B cell (primary cell): ENCODE measurements at regions not wholly inside any gene's neighbourhood (a gene's known extent, or its start where the extent isn't known, plus 50 kb on each side); places are given as distances from the start of the nearest gene placed in this dataset.

ENCODE experiments used
- ATAC-seq: fragments of 200-7000 bp; cut with Tn5 transposase; one replicate; pipeline ENCODE4 v1.10.0; 2021; ENCODE audit warnings: low read depth, mild to moderate bottlenecking, moderate number of reproducible peaks, moderate library complexity
- CTCF ChIA-PET: fragments of 350-600 bp; sonication (Branson Sonifier 250); formaldehyde crosslinking; loops from one replicate; lab custom pipeline; 2021; ENCODE audit warnings: antibody characterized with exemption, inconsistent platforms; lab: Charles Lee
- POLR2A ChIA-PET: fragments of 350-600 bp; sonication (Branson Sonifier 250); formaldehyde crosslinking; loops from one replicate; lab custom pipeline; 2021; ENCODE audit warnings: antibody characterized with exemption; lab: Charles Lee
- DNase-seq: peaks from one replicate; pipeline ENCODE4 v3.0.0; 2013
- H2AFZ ChIP-seq: 2 replicates; pipeline ENCODE4 v1.6.1; 2012; ENCODE audit warnings: mild to moderate bottlenecking, low read depth, low read length; ENCODE audit not compliant: insufficient read depth, poor library complexity, severe bottlenecking
- H3K27ac ChIP-seq, 2 donors: 1 replicate in 1 of 2; 2 replicates in 1 of 2; pipeline ENCODE4 v1.5.1; 2012 to 2013; ENCODE audit warnings: low read length in 2 of 2, mild to moderate bottlenecking in 2 of 2, moderate library complexity in 1 of 2
- H3K27me3 ChIP-seq, 4 experiments: fragments of 200-600 bp in 1 of 4; sonication (generic) in 1 of 4; replicated peaks in 1 of 4; 1 replicate in 2 of 4; 2 replicates in 2 of 4; pipeline versions ENCODE4 v1.6.1 to v1.7.0; 2013 to 2016; ENCODE audit warnings: low read length in 3 of 4, mild to moderate bottlenecking in 2 of 4, mixed read lengths in 1 of 4, moderate library complexity in 1 of 4; ENCODE audit not compliant: insufficient read depth in 4 of 4, control insufficient read depth in 3 of 4; ENCODE audit errors: control extremely low read depth in 1 of 4
- H3K36me3 ChIP-seq, 2 experiments: replicated peaks in 1 of 2; 1 replicate in 1 of 2; 2 replicates in 1 of 2; pipeline versions ENCODE4 v1.6.1 to v1.7.1; 2013; ENCODE audit warnings: low read length in 1 of 2; ENCODE audit not compliant: insufficient read depth in 2 of 2, control insufficient read depth in 1 of 2; ENCODE audit errors: control extremely low read depth in 1 of 2, extremely low read depth in 1 of 2
- H3K4me1 ChIP-seq, 2 donors: fragments of 200-600 bp in 1 of 2; sonication (generic) in 1 of 2; 1 replicate in 1 of 2; 2 replicates in 1 of 2; pipeline versions ENCODE4 v1.5.1 to v1.6.1; 2013 to 2017; ENCODE audit warnings: low read length in 2 of 2; ENCODE audit not compliant: control insufficient read depth in 2 of 2, insufficient read depth in 2 of 2
- H3K4me2 ChIP-seq: replicated peaks from 2 replicates; pipeline ENCODE3; 2012; ENCODE audit warnings: mild to moderate bottlenecking, low read depth, low read length; ENCODE audit not compliant: poor library complexity, severe bottlenecking
- H3K4me3 ChIP-seq, 5 experiments: fragments of 200-600 bp in 1 of 5; sonication (generic) in 1 of 5; 1 replicate in 3 of 5; 2 replicates in 2 of 5; pipeline versions ENCODE4 v1.5.1 to v1.7.0; 2011 to 2016; ENCODE audit warnings: low read length in 4 of 5, mild to moderate bottlenecking in 4 of 5, low read depth in 2 of 5, control low read depth in 1 of 5, moderate library complexity in 1 of 5; ENCODE audit not compliant: insufficient read depth in 1 of 5; ENCODE audit errors: control extremely low read depth in 1 of 5, extremely low read depth in 1 of 5
- H3K79me2 ChIP-seq: fragments of 200-600 bp; sonication (generic); one replicate; pipeline ENCODE4 v1.6.0; 2016; ENCODE audit warnings: low read length; ENCODE audit not compliant: control insufficient read depth, insufficient read depth
- H3K9ac ChIP-seq: fragments of 200-600 bp; sonication (generic); 2 replicates; pipeline ENCODE4 v1.6.1; 2017; ENCODE audit warnings: mild to moderate bottlenecking, low read length, moderate library complexity
- H3K9me3 ChIP-seq, 3 donors: one replicate each; pipeline versions ENCODE4 v1.6.1 to v1.7.1; 2013; ENCODE audit warnings: low read length in 2 of 3; ENCODE audit not compliant: control insufficient read depth in 2 of 3, insufficient read depth in 1 of 3; ENCODE audit errors: control extremely low read depth in 1 of 3
- H4K20me1 ChIP-seq: 2 replicates; pipeline ENCODE4 v1.6.0; 2012; ENCODE audit warnings: mild to moderate bottlenecking, low read length; ENCODE audit not compliant: insufficient read depth, control insufficient read depth, poor library complexity, severe bottlenecking
- H3K27ac Mint-ChIP-seq: one replicate; pipeline ENCODE4 v1.8.0; 2021; ENCODE audit warnings: mixed read lengths
- H3K27me3 Mint-ChIP-seq: one replicate; pipeline ENCODE4 v1.8.0; 2021; ENCODE audit warnings: mixed read lengths
- H3K4me1 Mint-ChIP-seq: one replicate; pipeline ENCODE4 v1.8.0; 2021; ENCODE audit warnings: mixed read lengths
- H3K4me3 Mint-ChIP-seq: one replicate; pipeline ENCODE4 v1.8.0; 2021; ENCODE audit warnings: mixed read lengths
- H3K9me3 Mint-ChIP-seq: one replicate; pipeline ENCODE4 v1.8.0; 2022; ENCODE audit warnings: mixed read lengths; ENCODE audit not compliant: insufficient read depth
- CTCF ChIP-seq: fragments of 200-600 bp; IDR thresholded peaks from one replicate; pipeline ENCODE4 v1.8.0; 2022; ENCODE audit warnings: antibody characterized with exemption, mild to moderate bottlenecking
- EZH2 ChIP-seq: IDR thresholded peaks from 2 replicates; pipeline ENCODE4 v1.6.1; 2012; ENCODE audit warnings: borderline replicate concordance, low read depth, mild to moderate bottlenecking, moderate library complexity, low read length; ENCODE audit not compliant: insufficient read depth, poor library complexity, severe bottlenecking
- WGBS: methylation state at CpG from one replicate; pipeline ENCODE4 v1.1.5; 2013; ENCODE audit warnings: missing lambda C conversion rate; ENCODE audit not compliant: insufficient coverage; 5-methylcytosine and 5-hydroxymethylcytosine counted together
- intact Hi-C: fragments of 100-400 bp; cut with micrococcal nuclease; formaldehyde crosslinking; loops from one replicate; pipeline ENCODE4 v1.10.0; 2022

GRCh38 chr6:148138573-148138972 lies 204.1 kb upstream of the SASH1 start:
- Histone ChIP-seq H3K27ac (no peak overlapping the region), H3K9ac (no peak overlapping the region), H2AFZ (no peak overlapping the region), H4K20me1 (no peaks in the 10 kb centered on the region), H3K4me2 (no peak overlapping the region), H3K4me3 (no peak overlapping the region), H3K9me3 (peaks cover 0 to 4% (median 0%) of the 10 kb centered on the region in 3 donors), H3K4me1 (no peaks in the 10 kb centered on the region), H3K79me2 (no peaks in the 10 kb centered on the region), H3K36me3 (no peaks in the 10 kb centered on the region), H3K27me3 (no peaks in the 10 kb centered on the region)
- H3K4me3 Mint-ChIP-seq: no peak overlapping the region
- ChIA-PET POLR2A (no interaction called here), CTCF (interaction anchor here (0.7 kb wide), 1 partner anchor 9 kb away, joined by 3 read pairs; no protein-coding TSS in a partner anchor)
- DNase-seq (no peak), ATAC-seq (no peak)
- H3K9me3 Mint-ChIP-seq: no peaks in the 10 kb centered on the region
- TF ChIP-seq EZH2: no peak
- TF ChIP-seq CTCF: no peak
- WGBS: no CpG with 5 or more reads among the region's 1 CpG
- intact Hi-C loops: no loop called here
- peaks cover 21% of the 10 kb centered on the region for H3K27me3 Mint-ChIP-seq
- no peaks in the 10 kb centered on the region for H3K4me1 Mint-ChIP-seq
- no peak overlapping the region for H3K27ac Mint-ChIP-seq

- ATAC-seq (no peak), DNase-seq (no peak)
- Mint-ChIP-seq H3K9me3 (no peaks in the 10 kb centered on the region), H3K4me1 (no peaks in the 10 kb centered on the region), H3K4me3 (no peak overlapping the region), H3K27ac (no peak overlapping the region), H3K27me3 (peaks cover 16% of the 10 kb centered on the region)
- WGBS: no CpG with 5 or more reads among the region's 5 CpGs
- Histone ChIP-seq H3K27me3 (no peaks in the 10 kb centered on the region), H3K36me3 (no peaks in the 10 kb centered on the region), H3K9ac (no peak overlapping the region), H3K9me3 (peaks cover 0 to 4% (median 0%) of the 10 kb centered on the region in 3 donors), H3K4me3 (no peak overlapping the region), H3K27ac (no peak overlapping the region), H3K79me2 (no peaks in the 10 kb centered on the region), H4K20me1 (no peaks in the 10 kb centered on the region), H3K4me1 (no peaks in the 10 kb centered on the region), H3K4me2 (no peak overlapping the region), H2AFZ (no peak overlapping the region)
- intact Hi-C loops: loop anchor here (10.0 kb wide), 1 partner anchor 114 kb away; no protein-coding TSS in a partner anchor
- TF ChIP-seq EZH2 (no peak), CTCF (no peak)
- ChIA-PET CTCF (interaction anchor here (0.6 to 1.1 kb wide), 2 partner anchors 24 to 326 kb away, joined by 3 read pairs; no protein-coding TSS in a partner anchor), POLR2A (no interaction called here)
Measured at GRCh38 chr6:148140772-148141557, 201.7 kb upstream of the SASH1 start.
